A673 (cell line): ENCODE measurements at regions not wholly inside any gene's neighbourhood (a gene's known extent, or its start where the extent isn't known, plus 50 kb on each side); places are given as distances from the start of the nearest gene placed in this dataset.

Experiments
- EZH2 ChIP-seq: fragments of 200-600 bp; sonication (generic); IDR thresholded peaks from 2 replicates; pipeline ENCODE4 v1.6.1; 2017; ENCODE audit warnings: borderline replicate concordance, low read depth, mild to moderate bottlenecking, mixed read lengths, antibody characterized with exemption, low read length; ENCODE audit not compliant: poor library complexity, severe bottlenecking
- TF ChIP-seq, protein P1 (sequence below): fragments of 300-800, 200-600 bp; sonication (generic); conservative IDR thresholded peaks from 2 replicates; pipeline ENCODE4 v1.5.1; 2017; ENCODE audit warnings: low read depth, mild to moderate bottlenecking, antibody characterized with exemption, low read length, moderate library complexity, mixed read lengths

- TF ChIP-seq, protein P1, sequence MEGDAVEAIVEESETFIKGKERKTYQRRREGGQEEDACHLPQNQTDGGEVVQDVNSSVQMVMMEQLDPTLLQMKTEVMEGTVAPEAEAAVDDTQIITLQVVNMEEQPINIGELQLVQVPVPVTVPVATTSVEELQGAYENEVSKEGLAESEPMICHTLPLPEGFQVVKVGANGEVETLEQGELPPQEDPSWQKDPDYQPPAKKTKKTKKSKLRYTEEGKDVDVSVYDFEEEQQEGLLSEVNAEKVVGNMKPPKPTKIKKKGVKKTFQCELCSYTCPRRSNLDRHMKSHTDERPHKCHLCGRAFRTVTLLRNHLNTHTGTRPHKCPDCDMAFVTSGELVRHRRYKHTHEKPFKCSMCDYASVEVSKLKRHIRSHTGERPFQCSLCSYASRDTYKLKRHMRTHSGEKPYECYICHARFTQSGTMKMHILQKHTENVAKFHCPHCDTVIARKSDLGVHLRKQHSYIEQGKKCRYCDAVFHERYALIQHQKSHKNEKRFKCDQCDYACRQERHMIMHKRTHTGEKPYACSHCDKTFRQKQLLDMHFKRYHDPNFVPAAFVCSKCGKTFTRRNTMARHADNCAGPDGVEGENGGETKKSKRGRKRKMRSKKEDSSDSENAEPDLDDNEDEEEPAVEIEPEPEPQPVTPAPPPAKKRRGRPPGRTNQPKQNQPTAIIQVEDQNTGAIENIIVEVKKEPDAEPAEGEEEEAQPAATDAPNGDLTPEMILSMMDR: no peak
- TF ChIP-seq EZH2: no peak
These were observed 1669.6 kb upstream of the CELF4 start for GRCh38 chr18:39235118-39235719.
